HG02588 (cell line): ENCODE measurements at regions not wholly inside any gene's neighbourhood (a gene's known extent, or its start where the extent isn't known, plus 50 kb on each side); places are given as distances from the start of the nearest gene placed in this dataset.
"Not testable (repeated sequence)": the region's sequence is repeated elsewhere in the genome, so short reads cannot be mapped to it uniquely, and the experiment has no call there.

Source experiments
- ATAC-seq: cut with Tn5 transposase; IDR thresholded peaks from one replicate; pipeline ENCODE4 v1.9.1; 2021; ENCODE audit warnings: mild to moderate bottlenecking, moderate library complexity; ENCODE audit not compliant: unreplicated experiment

GRCh38 chr5:17755406-17755805 lies 121.1 kb downstream of the TAF11L14 start:
- not testable (repeated sequence) for ATAC-seq

DNA sequence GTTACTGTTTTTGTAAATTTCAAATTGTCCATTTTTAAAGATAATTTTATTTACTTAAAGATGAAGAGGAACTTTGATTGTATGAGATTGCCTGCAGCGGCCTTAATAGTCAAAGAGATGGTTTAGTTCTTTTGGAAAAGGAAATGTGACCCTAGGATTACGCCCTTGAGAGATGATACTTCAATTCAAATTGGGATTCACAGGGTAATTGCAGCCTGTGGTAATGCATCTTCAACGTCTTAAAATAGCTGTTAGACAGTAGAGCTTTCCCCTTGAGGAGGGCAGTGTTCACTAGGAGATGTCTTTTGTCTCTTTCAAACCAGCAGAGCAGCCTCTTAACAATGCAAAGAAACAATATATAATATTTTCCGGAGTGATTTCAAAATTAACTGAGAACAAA lies 127.1 kb downstream of the TAF11L14 start:
- ATAC-seq, result no peak

DNA sequence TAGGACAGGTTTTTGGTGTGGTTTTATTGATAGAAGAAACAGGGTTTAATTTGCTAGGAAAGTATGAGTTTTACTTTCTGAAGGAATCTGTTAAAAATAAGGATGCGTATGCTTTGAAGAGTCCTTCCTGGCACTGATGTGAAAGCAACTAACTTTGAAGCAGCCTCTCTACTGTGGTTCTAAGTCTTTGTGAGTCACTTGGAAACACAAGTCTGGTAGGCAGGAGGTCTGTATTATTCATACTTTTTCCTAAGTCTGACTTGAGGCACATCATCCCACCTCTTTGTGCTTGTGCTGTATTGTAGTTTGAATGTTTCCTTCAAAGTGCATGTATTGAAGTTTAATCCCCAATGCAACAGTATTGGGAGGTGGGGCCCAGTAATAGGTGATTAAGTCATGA lies 129.0 kb downstream of the TAF11L14 start:
- ATAC-seq, result no peak

DNA sequence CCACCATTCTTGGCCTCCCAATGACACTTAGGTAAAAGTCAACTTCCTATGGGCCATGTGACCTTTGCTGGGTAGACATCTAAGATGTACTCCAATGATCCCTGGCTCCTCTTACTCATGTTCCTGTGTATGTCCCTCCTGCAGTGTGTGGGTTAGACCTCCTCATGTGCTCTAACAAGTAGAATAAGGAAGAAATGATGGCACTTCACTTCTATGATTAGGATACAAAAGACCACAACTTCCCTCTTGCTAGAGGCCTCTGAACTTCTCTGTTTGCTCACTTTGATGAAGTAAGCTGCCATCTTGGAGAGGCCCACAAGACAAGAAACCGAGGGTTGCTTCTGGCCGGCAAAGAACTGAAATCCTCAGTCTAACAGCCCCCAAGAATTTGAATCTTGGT lies 131.8 kb downstream of the TAF11L14 start:
- no peak for ATAC-seq

- ATAC-seq, result no peak
Observed at GRCh38 chr5:17769277-17769676, 135.0 kb downstream of the TAF11L14 start.

DNA sequence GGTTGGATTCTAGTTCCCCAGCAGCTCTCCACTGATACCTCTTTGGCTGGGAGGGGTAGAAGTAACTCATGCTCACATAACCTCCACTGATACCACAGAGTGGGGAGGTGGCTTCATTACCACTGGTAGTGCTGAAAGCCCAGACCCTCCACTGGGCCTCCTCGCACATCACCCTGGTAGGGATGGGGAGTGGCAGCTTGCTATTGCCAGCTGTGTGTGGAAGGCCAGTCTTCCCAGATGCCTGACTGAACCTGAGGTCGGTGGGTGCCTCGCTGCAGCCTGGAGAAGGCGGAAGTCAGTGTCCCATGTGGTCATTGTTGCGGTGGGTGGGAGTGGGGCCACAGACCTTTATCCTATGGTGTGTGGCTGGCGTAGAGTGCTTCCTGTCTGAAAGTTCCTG lies 138.0 kb downstream of the TAF11L14 start:
- no peak for ATAC-seq

DNA sequence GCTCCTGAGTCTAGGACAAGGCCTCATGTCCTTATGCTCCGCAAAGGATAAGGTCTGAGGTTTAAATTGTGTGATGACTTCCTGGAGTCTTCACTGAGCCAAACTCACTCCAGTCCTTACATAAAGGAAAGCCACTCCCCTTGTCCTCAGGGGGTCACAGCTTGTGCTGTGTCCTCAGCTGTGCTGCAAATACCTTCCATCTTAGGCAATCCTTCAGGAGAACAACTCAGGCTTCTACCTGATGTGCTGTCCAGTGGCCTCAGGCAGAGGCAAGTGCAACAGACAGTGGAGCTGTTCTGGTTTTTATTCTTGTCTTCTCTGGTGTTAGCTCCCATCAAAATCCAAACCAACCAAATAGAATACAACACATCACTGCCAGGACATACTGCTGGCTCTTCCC lies 151.5 kb downstream of the TAF11L14 start:
- ATAC-seq, result no peak

DNA sequence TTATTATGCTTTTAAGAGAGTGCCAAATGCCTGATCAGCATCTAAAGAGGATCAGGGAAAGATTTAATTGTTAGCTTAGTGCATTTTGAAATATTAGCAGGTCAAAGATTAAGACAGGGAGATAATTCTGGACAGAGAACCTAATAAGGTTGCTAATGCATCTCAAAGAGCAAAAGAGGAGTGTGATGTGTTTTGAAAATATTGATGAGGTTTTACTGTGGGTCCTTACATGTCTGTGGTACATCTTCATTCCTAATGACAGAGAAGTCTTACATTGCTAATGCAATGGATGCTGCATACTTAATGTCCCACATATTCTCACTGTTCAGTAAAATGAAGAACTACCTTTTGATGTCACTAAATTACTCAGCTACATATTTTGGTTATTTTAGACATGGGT lies 154.1 kb downstream of the TAF11L14 start:
- ATAC-seq, result no peak

DNA sequence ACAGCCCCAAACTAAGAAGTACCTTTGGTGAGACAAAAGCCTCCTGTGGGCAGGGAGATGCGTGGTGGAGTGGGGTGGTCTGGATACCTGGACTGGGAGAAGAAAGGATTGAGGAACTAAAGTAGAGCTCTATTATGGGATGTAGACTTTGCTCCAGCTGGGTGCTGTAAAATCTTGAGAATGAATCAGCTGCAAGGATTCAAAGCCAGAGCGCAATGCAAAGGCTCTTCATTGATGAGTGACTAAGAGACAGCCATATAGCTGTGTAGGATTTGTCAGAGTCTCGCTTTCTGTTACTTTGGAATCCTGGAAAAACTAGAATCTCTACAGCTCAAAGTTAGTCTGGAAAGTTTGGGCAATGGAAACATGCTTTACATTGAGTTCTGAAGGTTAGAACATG lies 159.9 kb downstream of the TAF11L14 start:
- ATAC-seq, result no peak

- ATAC-seq, result no peak
Observed at GRCh38 chr5:17794815-17795214, 160.6 kb downstream of the TAF11L14 start.

GRCh38 chr5:17796142-17796541 lies 161.9 kb downstream of the TAF11L14 start:
- ATAC-seq, result no peak

GRCh38 chr5:17796757-17797396 lies 162.6 kb downstream of the TAF11L14 start:
- no peak for ATAC-seq

DNA sequence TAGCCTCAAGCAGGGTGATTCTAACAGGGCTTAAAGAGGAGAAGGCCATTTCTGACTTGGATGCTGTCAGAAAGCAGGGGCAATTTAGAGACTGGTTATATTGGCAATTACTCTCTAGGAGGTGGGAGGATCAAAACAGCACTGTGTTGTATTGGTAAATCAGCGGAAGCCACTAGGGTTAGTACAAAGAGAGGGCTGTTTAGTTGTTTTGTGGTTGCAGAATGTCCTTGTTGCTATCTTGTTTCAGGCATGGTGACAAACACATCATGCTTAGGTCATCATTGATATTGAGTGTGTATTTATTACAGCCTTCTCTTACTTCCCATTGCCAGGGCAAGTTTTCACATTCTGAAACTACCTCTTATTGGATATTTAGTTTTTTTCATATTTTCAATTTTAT lies 165.3 kb downstream of the TAF11L14 start:
- no peak for ATAC-seq

GRCh38 chr5:17801595-17801994 lies 167.3 kb downstream of the TAF11L14 start:
- no peak for ATAC-seq

- ATAC-seq, result no peak
Observed at GRCh38 chr5:17802256-17802655, 168.0 kb downstream of the TAF11L14 start.

DNA sequence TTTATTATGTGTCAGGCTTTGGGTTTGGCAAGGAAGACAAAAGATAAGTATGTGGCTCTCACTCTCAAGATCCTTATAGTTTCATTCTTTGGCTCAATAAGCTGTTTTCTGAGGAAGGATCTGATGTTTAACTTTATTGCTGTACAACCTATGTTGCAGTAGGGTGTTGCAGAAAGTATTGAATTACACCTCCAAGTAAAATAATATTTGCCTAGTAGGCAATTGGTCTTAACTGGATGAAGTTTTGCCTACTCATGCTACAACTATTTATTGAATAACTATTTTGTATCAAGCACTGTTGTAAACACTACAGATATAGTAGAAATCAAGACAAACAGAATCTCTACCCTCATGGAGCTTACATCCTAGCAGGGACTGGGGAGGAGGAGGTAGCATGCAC lies 169.7 kb downstream of the TAF11L14 start:
- ATAC-seq, result no peak

DNA sequence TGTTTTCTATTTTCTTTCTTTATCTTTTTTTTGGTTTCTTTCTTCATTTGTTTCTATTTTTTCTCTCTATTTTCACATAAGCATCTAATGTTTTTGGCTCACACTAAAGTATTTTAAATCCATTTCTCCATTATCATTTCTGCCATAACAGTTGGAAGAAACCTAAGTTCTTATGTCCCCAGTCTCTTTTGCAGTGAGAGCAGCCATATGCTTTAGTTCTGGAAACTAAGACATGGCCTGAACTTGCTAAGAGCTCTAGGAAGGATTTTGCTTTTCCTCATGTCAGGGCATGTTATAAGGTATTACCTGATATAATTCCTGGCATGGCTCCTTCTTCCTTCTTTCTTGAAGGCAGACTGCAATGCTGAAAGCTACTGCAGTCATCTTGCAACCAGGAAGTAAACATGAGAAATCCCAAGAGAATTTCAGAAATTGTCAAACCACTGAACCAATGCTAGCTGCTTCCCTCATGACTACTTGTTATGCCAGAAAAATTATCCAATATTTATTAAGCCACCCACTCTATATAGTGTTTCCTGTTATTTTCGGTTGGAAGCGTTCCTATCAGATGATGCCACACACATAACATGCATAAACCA lies 171.1 kb downstream of the TAF11L14 start:
- ATAC-seq, result no peak

- ATAC-seq, result no peak
Observed at GRCh38 chr5:17806818-17807468, 172.7 kb downstream of the TAF11L14 start.

DNA sequence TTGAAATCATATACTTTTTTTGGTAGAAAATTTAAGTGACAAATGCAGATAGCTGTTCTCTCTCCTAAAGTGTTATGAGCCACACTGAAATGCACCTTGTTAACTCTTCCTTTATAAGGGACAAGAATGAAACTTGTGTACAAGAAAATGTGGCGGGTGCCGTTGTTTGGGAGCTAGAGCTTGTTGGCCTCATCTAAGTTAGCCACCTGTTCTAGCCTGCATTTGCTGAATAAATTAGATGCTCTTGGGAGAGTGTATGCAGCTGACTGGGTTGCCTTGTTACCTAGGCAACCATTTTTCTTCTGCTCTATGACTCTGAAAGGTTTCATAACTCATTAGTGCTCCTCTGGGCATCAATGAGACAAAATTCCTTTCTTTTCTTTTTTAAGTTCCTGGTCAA lies 174.3 kb downstream of the TAF11L14 start:
- no peak for ATAC-seq

DNA sequence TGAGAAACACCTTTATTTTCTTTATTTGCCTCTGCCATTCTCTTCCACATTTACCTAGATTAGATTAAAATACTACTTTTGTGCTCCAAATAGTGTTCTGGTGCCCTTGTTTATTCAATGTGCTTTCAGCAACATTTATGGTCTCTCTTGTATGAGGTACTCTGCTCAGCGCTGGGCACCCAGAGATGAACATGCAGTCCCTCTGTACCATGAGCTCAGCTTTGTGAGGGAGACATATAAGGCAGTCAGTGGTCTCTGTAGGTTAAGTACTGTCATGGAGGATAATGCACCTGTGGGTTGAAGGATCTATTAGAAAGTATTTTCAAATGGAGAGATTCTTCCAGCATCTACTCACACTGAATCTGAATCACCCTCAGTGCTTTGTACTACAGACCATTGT lies 176.5 kb downstream of the TAF11L14 start:
- no peak for ATAC-seq

DNA sequence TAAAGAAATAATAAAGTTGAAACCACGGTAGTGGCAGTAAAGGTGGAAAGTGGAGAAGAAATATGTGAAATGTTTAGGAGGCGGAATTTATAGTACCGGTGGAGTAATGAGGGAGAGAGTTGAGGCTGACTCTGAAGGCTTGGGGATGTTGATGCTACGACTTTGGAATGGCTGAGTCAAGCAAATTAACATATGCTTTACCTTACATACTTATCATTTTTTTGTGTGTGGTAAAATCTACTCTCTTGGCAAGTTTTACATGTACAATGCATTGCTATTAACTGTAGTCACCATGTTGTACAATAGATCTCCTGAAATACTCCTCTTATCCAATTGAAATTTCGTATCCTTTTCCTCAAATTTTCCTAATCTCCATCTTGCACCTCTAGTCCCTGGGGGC lies 179.0 kb downstream of the TAF11L14 start:
- no peak for ATAC-seq

DNA sequence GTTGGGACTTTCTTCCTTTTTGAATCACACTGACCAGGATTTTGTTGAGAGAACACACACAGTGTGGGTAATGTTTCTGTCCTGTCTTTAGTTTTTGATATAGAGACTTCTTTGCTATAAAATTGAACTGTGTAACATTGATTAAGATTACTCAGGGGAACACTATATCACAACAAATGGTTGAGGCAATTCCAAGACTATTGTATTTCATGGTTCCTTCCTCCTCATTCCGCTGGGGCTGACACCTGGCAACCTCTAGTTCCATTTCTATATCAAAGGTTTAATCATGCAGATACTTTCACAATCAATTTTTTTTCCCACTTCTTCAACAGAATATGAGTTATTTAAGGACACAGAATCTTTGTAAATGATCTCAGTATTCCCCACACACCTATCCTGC lies 182.2 kb downstream of the TAF11L14 start:
- ATAC-seq, result no peak

DNA sequence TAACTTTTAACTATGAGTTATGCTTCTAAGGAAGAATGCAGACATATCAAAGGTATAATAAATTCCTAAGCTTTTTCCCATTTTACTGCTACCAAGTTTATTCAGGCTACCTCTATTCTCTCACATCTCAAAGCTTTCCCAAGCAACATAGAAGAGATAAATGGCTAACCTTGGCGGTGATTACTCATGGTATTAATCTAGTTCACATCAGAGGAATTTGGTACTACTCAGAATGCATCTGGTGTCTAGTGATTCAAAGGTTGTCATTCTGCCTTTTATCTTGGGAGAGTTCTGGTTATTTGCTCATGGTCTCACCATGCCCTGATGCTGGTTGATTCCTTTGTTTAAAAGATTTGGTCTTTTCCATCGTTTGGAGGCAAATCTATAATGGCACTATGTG lies 182.7 kb downstream of the TAF11L14 start:
- no peak for ATAC-seq
